C4-2B (cell line): ENCODE measurements at regions not wholly inside any gene's neighbourhood (a gene's known extent, or its start where the extent isn't known, plus 50 kb on each side); places are given as distances from the start of the nearest gene placed in this dataset.

Experiments
- ZFX ChIP-seq: fragments of 450-650 bp; IDR thresholded peaks from 2 replicates; pipeline ENCODE4 v1.6.1; 2017
- TF ChIP-seq, protein P1 (sequence below): fragments of 450-650 bp; conservative IDR thresholded peaks from 2 replicates; pipeline ENCODE4 v1.5.1; 2017; ENCODE audit warnings: mild to moderate bottlenecking

DNA sequence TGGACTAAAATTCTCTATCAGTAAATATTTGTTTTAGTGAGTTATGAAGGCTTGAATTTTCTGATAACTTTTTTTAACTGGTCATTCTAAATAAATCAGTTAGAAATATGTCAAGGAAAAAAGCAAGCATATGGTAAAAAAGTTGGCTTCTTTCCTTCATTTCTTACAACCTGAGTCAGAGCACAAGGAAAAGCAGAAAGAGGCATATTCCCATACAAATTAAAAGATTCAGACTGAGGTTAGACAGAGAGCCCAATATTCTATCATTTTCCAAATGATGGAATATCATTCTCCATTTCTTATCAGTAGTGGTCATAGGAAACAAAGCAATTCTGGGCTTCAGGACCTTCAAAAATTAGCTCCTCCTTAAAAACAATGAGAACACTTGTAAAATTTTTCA lies 732.1 kb downstream of the MAT2B start:
- TF ChIP-seq, protein P1, sequence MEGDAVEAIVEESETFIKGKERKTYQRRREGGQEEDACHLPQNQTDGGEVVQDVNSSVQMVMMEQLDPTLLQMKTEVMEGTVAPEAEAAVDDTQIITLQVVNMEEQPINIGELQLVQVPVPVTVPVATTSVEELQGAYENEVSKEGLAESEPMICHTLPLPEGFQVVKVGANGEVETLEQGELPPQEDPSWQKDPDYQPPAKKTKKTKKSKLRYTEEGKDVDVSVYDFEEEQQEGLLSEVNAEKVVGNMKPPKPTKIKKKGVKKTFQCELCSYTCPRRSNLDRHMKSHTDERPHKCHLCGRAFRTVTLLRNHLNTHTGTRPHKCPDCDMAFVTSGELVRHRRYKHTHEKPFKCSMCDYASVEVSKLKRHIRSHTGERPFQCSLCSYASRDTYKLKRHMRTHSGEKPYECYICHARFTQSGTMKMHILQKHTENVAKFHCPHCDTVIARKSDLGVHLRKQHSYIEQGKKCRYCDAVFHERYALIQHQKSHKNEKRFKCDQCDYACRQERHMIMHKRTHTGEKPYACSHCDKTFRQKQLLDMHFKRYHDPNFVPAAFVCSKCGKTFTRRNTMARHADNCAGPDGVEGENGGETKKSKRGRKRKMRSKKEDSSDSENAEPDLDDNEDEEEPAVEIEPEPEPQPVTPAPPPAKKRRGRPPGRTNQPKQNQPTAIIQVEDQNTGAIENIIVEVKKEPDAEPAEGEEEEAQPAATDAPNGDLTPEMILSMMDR = no peak
- no peak for TF ChIP-seq ZFX
